ENCODE measurements at regions not wholly inside any gene's neighbourhood (a gene's known extent, or its start where the extent isn't known, plus 50 kb on each side); places are given as distances from the start of the nearest gene placed in this dataset.
"Not testable (repeated sequence)": the region's sequence is repeated elsewhere in the genome, so short reads cannot be mapped to it uniquely, and the experiment has no call there.

DNA sequence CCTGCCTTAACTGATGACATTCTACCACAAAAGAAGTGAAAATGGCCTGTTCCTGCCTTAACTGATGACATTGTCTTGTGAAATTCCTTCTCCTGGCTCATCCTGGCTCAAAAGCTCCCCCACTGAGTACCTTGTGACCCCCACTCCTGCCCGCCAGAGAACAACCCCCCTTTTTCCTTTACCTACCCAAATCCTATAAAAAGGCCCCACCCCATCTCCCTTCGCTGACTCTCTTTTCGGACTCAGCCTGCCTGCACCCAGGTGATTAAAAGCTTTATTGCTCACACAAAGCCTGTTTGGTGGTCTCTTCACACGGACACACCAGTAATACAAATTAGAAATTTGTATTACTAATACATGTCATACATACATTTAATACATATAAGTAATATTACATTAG is 489.9 kb upstream of the IMPG1 start:
- H3K4me1 ChIP-seq (ENCODE audit: control insufficient read depth, insufficient read depth, low read length), result peaks cover 18% of the 10 kb centered on the region
- H3K4me3 ChIP-seq (ENCODE audit: low read depth, low read length), result peak overlapping the region; percentile 60
- H3K36me3 ChIP-seq (ENCODE audit: control insufficient read depth, insufficient read depth, low read length), result peaks cover 30% of the 10 kb centered on the region; the same call in 1 of the 2 replicates
- not testable (repeated sequence) for H3K27me3 ChIP-seq (ENCODE audit: control insufficient read depth, insufficient read depth, low read length)
- H3K9ac ChIP-seq (ENCODE audit: low read length), result peak overlapping the region; percentile 90
- peaks cover 29% of the 10 kb centered on the region for H3K9me3 ChIP-seq (ENCODE audit: control insufficient read depth, insufficient read depth, low read depth, low read length)
- peak overlapping the region; percentile 99; the same call in 1 of the 2 replicates for H3K27ac ChIP-seq (ENCODE audit: low read depth, low read length)

DNA sequence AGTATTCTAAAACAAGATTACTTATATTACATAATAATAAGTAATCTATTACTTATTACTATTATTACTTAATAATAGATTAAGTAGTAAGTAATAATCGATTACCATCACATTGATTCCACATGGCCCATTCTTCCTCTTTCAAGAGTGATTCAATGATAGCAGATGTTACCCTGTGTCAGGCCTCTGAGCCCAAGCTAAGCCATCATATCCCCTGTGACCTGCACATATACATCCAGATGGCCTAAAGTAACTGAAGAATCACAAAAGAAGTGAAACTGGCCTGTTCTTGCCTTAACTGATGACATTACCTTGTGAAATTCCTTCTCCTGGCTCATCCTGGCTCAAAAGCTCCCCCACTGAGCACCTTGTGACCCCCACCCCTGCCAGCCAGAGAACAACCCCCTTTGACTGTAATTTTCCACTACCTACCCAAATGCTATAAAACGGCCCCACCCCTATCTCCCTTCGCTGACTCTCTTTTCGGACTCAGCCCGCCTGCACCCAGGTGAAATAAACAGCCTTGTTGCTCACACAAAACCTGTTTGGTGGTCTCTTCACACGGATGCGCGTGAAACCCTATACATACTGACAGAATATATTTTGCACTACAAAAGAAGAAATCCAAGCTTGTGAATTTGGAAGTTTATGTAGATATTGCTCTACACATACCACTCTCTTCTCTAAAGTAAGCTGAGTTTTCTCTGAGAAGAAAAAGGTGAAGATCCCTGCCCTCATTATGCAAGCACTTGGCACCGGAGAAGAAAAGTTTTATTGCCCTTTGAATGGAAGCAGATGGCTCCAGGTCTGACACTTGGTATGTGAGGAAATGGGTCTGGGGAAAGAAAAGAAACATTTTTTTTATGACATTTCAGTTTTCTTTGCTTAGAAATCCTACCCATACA is 488.6 kb upstream of the IMPG1 start:
- peaks cover 16% of the 10 kb centered on the region; the same call in 1 of the 2 replicates for H3K9me3 ChIP-seq (ENCODE audit: control insufficient read depth, insufficient read depth, low read depth, low read length)
- H3K4me3 ChIP-seq (ENCODE audit: low read depth, low read length), result peak overlapping the region; percentile 60
- peaks cover 18% of the 10 kb centered on the region for H3K4me1 ChIP-seq (ENCODE audit: control insufficient read depth, insufficient read depth, low read length)
- H3K27me3 ChIP-seq (ENCODE audit: control insufficient read depth, insufficient read depth, low read length), result not testable (repeated sequence)
- peak overlapping the region; percentile 90 for H3K9ac ChIP-seq (ENCODE audit: low read length)
- peak overlapping the region; percentile 99 for H3K27ac ChIP-seq (ENCODE audit: low read depth, low read length)
- H3K36me3 ChIP-seq (ENCODE audit: control insufficient read depth, insufficient read depth, low read length), result peaks cover 19% of the 10 kb centered on the region; the same call in 1 of the 2 replicates

DNA sequence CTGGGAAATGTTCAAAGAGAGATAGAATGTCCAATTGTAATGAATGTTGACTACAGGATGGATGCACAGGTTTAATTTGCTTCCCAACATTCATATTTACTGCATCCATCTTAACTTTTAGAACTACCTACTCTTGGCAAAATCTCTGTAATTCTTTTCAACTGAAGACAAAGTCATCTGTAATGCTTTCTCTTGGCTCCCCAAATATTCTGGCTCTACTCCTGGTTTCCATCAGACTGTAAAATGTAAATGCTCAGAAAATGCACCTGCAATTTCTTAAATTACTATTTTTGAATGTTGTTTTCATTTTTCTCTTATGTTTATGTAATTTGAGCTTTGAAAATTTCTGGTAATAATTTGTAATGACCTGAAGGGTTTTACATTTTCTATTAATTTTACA is 480.8 kb upstream of the IMPG1 start:
- H3K27ac ChIP-seq (ENCODE audit: low read depth, low read length), result no peak overlapping the region
- H3K4me1 ChIP-seq (ENCODE audit: control insufficient read depth, insufficient read depth, low read length), result peaks cover 11% of the 10 kb centered on the region
- no peak overlapping the region for H3K9ac ChIP-seq (ENCODE audit: low read length)
- no peak overlapping the region for H3K4me3 ChIP-seq (ENCODE audit: low read depth, low read length)
- H3K27me3 ChIP-seq (ENCODE audit: control insufficient read depth, insufficient read depth, low read length), result no peaks in the 10 kb centered on the region
- H3K36me3 ChIP-seq (ENCODE audit: control insufficient read depth, insufficient read depth, low read length), result no peaks in the 10 kb centered on the region
- H3K9me3 ChIP-seq (ENCODE audit: control insufficient read depth, insufficient read depth, low read depth, low read length), result no peaks in the 10 kb centered on the region

DNA sequence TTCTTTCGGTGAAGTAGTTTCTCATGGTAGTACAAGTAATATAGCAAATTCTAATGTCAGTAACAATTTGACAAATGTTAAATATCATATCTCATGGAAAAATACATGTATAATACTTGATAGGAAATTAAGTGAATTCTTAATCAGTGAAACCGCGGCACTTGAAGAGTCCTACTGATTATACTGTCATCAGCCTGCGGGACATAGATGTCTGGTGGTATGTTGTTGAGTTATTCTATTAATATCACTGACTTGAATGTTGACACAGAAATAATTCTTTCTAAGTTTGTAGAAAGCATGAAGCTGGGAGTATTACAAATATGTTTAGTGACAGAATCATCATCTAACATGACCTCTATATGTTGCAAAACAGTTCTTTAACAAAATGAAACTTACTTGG is 479.8 kb upstream of the IMPG1 start:
- peaks cover 4% of the 10 kb centered on the region; the same call in 1 of the 2 replicates for H3K4me1 ChIP-seq (ENCODE audit: control insufficient read depth, insufficient read depth, low read length)
- no peak overlapping the region for H3K9ac ChIP-seq (ENCODE audit: low read length)
- no peaks in the 10 kb centered on the region for H3K36me3 ChIP-seq (ENCODE audit: control insufficient read depth, insufficient read depth, low read length)
- no peaks in the 10 kb centered on the region for H3K27me3 ChIP-seq (ENCODE audit: control insufficient read depth, insufficient read depth, low read length)
- no peak overlapping the region for H3K4me3 ChIP-seq (ENCODE audit: low read depth, low read length)
- no peaks in the 10 kb centered on the region for H3K9me3 ChIP-seq (ENCODE audit: control insufficient read depth, insufficient read depth, low read depth, low read length)
- H3K27ac ChIP-seq (ENCODE audit: low read depth, low read length), result no peak overlapping the region

DNA sequence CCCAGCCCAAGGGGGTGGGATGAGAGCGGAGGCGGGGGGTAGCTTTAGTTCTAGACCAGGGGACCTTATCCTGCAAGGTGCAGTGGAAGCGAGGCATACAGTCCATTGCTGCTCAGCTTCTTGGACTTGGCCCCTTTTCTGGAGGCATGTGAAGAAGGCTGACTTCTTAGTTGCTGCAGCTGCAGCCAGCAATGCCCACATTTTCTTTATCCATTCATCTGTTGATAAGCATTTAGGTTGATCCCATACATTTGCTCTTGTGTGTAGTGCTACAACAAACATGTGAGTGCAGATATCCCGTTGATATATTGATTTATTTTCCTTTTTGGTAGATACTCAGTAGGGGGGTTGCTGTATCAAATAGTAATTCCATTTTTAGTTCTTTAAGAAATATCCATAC is 461.2 kb upstream of the IMPG1 start:
- H3K4me1 ChIP-seq (ENCODE audit: control insufficient read depth, insufficient read depth, low read length), result peaks cover 3% of the 10 kb centered on the region; the same call in 1 of the 2 replicates
- peaks cover 11% of the 10 kb centered on the region; the same call in 1 of the 2 replicates for H3K9me3 ChIP-seq (ENCODE audit: control insufficient read depth, insufficient read depth, low read depth, low read length)
- H3K27me3 ChIP-seq (ENCODE audit: control insufficient read depth, insufficient read depth, low read length), result no peaks in the 10 kb centered on the region
- H3K27ac ChIP-seq (ENCODE audit: low read depth, low read length), result no peak overlapping the region
- H3K36me3 ChIP-seq (ENCODE audit: control insufficient read depth, insufficient read depth, low read length), result no peaks in the 10 kb centered on the region
- no peak overlapping the region for H3K9ac ChIP-seq (ENCODE audit: low read length)
- no peak overlapping the region for H3K4me3 ChIP-seq (ENCODE audit: low read depth, low read length)

DNA sequence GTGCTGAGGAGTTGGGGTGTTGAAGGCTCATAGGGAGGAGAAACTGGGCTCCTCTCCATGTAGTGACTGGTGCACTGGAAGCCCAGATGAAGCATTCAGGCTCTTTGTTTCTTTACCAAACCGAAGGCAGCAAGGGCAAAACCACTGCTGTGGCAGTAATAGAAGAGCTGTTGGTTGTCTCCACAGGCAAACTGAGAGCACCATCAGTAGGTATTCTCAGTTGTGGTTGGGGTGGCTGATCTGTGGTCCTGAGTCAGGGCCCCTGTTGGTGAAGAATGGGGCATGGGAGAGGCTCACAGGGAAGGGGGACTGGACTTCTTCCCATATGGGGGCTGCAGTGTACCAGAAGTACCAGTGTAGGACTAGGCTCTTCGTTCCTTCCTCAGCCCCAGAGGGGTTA is 460.2 kb upstream of the IMPG1 start:
- no peak overlapping the region for H3K4me3 ChIP-seq (ENCODE audit: low read depth, low read length)
- peaks cover 11% of the 10 kb centered on the region; the same call in 1 of the 2 replicates for H3K9me3 ChIP-seq (ENCODE audit: control insufficient read depth, insufficient read depth, low read depth, low read length)
- no peak overlapping the region for H3K27ac ChIP-seq (ENCODE audit: low read depth, low read length)
- no peaks in the 10 kb centered on the region for H3K27me3 ChIP-seq (ENCODE audit: control insufficient read depth, insufficient read depth, low read length)
- no peak overlapping the region for H3K9ac ChIP-seq (ENCODE audit: low read length)
- H3K36me3 ChIP-seq (ENCODE audit: control insufficient read depth, insufficient read depth, low read length), result no peaks in the 10 kb centered on the region
- H3K4me1 ChIP-seq (ENCODE audit: control insufficient read depth, insufficient read depth, low read length), result no peaks in the 10 kb centered on the region

DNA sequence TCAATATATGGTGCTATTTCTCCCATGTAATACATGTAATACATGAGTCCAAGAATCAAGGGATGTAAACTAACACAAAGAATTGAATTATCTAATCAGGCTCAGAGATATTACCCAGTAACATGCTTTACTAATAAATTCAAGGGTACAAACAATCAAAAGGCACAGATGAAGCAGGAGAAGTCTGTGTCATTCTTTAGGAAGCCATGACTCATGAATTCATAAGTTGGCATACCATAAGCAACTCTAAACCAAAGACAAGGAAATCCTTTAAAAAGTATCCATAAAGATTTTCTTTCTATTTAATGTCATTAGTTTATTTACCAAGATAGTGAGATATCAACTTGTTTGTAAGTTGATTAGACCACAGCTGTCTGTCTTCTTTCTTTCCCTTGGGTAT is 446.0 kb upstream of the IMPG1 start:
- Histone ChIP-seq H3K4me3 (ENCODE audit: low read depth, low read length) (no peak overlapping the region), H3K27me3 (ENCODE audit: control insufficient read depth, insufficient read depth, low read length) (no peaks in the 10 kb centered on the region), H3K27ac (ENCODE audit: low read depth, low read length) (no peak overlapping the region), H3K9me3 (ENCODE audit: control insufficient read depth, insufficient read depth, low read depth, low read length) (peaks cover 11% of the 10 kb centered on the region; the same call in 1 of the 2 replicates), H3K9ac (ENCODE audit: low read length) (no peak overlapping the region), H3K36me3 (ENCODE audit: control insufficient read depth, insufficient read depth, low read length) (no peaks in the 10 kb centered on the region; the same call in 1 of the 2 replicates), H3K4me1 (ENCODE audit: control insufficient read depth, insufficient read depth, low read length) (no peaks in the 10 kb centered on the region)

DNA sequence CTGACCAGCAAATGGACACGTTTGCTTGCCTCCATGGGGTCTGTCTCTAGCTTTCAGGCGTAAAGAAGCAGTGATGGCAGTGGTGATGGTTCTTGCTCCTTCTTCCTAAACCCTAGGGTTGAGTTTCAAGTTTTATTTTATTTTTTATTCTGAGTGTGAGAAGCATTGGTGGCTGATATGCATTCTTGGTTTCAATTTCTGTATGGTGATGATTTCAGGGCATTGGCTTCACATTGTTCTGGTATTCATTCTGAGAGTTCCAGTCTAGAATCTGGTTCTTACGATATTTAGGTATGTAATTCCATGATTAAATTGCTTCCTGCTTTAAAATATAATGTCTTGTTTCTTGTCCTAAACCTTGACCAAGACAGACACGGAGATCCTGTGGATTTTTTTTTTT is 444.5 kb upstream of the IMPG1 start:
- H3K9ac ChIP-seq (ENCODE audit: low read length), result no peak overlapping the region
- H3K27ac ChIP-seq (ENCODE audit: low read depth, low read length), result no peak overlapping the region
- no peaks in the 10 kb centered on the region for H3K4me1 ChIP-seq (ENCODE audit: control insufficient read depth, insufficient read depth, low read length)
- no peaks in the 10 kb centered on the region; the same call in 1 of the 2 replicates for H3K36me3 ChIP-seq (ENCODE audit: control insufficient read depth, insufficient read depth, low read length)
- no peak overlapping the region for H3K4me3 ChIP-seq (ENCODE audit: low read depth, low read length)
- no peaks in the 10 kb centered on the region for H3K27me3 ChIP-seq (ENCODE audit: control insufficient read depth, insufficient read depth, low read length)
- H3K9me3 ChIP-seq (ENCODE audit: control insufficient read depth, insufficient read depth, low read depth, low read length), result peaks cover 13% of the 10 kb centered on the region; the same call in 1 of the 2 replicates

DNA sequence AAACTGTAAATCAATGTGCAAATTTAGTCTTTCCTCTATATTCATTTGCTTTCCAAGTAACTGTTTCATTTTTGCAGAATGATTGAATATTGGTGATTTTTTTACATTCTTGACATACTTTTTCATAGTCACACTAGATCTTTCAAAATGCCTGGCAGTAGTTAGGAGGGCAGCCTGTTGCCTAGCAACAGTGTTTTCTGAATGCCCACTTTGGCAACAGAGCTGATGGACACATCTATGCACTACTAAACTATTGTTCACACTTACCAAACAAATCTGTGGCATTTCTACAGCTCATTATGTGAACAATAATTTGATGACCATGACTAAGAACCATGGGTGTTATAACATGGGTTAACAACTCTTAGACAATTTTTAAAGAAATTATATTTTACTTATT is 438.0 kb upstream of the IMPG1 start:
- Histone ChIP-seq H3K27me3 (ENCODE audit: control insufficient read depth, insufficient read depth, low read length) (no peaks in the 10 kb centered on the region), H3K4me1 (ENCODE audit: control insufficient read depth, insufficient read depth, low read length) (no peaks in the 10 kb centered on the region), H3K4me3 (ENCODE audit: low read depth, low read length) (no peak overlapping the region), H3K9ac (ENCODE audit: low read length) (no peak overlapping the region), H3K36me3 (ENCODE audit: control insufficient read depth, insufficient read depth, low read length) (no peaks in the 10 kb centered on the region), H3K9me3 (ENCODE audit: control insufficient read depth, insufficient read depth, low read depth, low read length) (peaks cover 7% of the 10 kb centered on the region; the same call in 1 of the 2 replicates), H3K27ac (ENCODE audit: low read depth, low read length) (no peak overlapping the region)

DNA sequence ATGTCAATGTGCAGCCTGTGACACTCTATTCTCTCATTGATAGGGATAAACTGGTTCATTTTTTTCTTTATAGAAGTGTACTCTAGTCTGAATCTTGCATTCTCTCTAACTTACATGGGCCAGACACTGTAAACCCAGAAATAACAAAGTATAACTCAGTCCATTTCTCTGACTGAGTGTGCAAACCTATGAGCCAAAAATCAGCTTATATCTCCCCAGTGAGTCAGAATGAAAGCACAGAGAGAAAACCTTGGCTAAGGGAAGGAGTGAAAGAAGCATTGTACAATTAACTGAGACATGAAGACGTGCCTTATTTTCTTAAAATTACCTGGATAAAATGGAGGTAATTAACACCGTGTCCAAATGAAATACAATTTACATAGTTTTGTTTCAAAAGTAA is 436.9 kb upstream of the IMPG1 start:
- Histone ChIP-seq H3K4me3 (ENCODE audit: low read depth, low read length) (no peak overlapping the region), H3K27me3 (ENCODE audit: control insufficient read depth, insufficient read depth, low read length) (no peaks in the 10 kb centered on the region), H3K9me3 (ENCODE audit: control insufficient read depth, insufficient read depth, low read depth, low read length) (peaks cover 7% of the 10 kb centered on the region; the same call in 1 of the 2 replicates), H3K9ac (ENCODE audit: low read length) (no peak overlapping the region), H3K27ac (ENCODE audit: low read depth, low read length) (no peak overlapping the region), H3K4me1 (ENCODE audit: control insufficient read depth, insufficient read depth, low read length) (no peaks in the 10 kb centered on the region), H3K36me3 (ENCODE audit: control insufficient read depth, insufficient read depth, low read length) (no peaks in the 10 kb centered on the region)

DNA sequence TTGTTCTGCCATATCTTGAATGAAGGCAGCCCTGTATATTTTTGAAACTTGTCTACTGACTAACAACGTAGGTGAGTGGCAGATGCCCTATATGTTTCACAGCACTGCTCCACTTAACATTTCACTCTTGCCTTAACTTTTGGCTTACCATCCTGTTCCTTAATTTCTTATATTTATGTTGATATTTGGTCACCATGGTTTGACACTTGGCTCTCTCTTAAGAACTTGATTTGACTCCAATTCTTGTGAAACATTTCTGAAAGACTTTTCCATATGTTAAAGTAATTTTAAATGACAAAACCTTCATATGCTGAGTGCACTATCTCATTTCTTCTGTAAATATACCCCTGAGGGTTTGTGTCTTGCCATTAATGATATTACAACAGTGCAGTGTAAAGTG is 434.3 kb upstream of the IMPG1 start:
- Histone ChIP-seq H3K27ac (ENCODE audit: low read depth, low read length) (no peak overlapping the region), H3K36me3 (ENCODE audit: control insufficient read depth, insufficient read depth, low read length) (no peaks in the 10 kb centered on the region), H3K27me3 (ENCODE audit: control insufficient read depth, insufficient read depth, low read length) (no peaks in the 10 kb centered on the region), H3K9ac (ENCODE audit: low read length) (no peak overlapping the region), H3K4me1 (ENCODE audit: control insufficient read depth, insufficient read depth, low read length) (no peaks in the 10 kb centered on the region), H3K4me3 (ENCODE audit: low read depth, low read length) (no peak overlapping the region), H3K9me3 (ENCODE audit: control insufficient read depth, insufficient read depth, low read depth, low read length) (no peaks in the 10 kb centered on the region)
